T-helper 2 cell (primary cell): ENCODE measurements at regions not wholly inside any gene's neighbourhood (a gene's known extent, or its start where the extent isn't known, plus 50 kb on each side); places are given as distances from the start of the nearest gene placed in this dataset.

Experiments
- DNase-seq, 5 experiments: peaks; one replicate each; pipeline versions ENCODE4 v3.0.0 to v3.0.0-alpha.2; 2012 to 2022

- DNase-seq: no peak
These were observed 408.0 kb downstream of the TBL1XR1 start for GRCh38 chr3:176789281-176789705.

DNA sequence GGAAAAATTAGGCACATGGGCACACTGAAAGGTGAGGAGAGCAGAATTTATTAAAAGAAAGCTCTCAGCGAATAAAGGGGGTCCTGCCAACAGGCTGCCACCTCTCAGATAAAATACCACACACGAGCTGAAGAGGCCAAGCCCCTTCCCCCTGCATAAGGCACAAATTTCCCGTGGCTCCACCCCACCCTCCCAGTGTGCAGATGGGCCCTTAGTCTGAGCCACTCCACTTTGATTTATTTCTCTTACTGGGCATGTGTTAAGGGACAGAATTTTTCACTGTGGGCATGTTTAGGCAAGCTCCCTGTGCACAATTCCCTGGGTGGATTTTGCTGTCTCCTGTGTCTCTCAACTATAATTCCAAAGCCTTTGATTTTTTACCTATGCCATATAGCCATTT is 409.8 kb downstream of the TBL1XR1 start:
- DNase-seq: no peak

DNA sequence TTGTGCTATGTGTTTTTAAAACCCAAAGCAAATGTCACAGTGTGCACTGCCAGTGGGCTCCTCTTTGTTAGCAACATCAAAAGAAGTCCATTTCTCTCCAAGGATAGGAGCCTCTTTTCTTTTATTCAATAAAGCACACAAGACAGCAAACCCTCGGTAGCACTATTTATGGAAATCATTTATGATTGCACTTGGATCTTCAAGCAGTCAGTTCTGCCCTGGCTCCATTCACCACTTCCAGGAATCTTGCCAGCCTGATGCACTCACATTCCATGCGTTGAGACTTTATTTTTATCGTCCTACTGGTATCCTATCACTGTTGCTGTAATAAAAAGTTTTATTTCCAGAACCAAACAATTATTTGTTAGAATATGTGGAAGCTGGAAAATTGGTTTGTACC is 412.1 kb downstream of the TBL1XR1 start:
- no peak for DNase-seq

GRCh38 chr3:176780766-176781165 is 416.5 kb downstream of the TBL1XR1 start:
- DNase-seq: no peak

GRCh38 chr3:176776622-176777175 is 420.6 kb downstream of the TBL1XR1 start:
- no peak for DNase-seq

DNA sequence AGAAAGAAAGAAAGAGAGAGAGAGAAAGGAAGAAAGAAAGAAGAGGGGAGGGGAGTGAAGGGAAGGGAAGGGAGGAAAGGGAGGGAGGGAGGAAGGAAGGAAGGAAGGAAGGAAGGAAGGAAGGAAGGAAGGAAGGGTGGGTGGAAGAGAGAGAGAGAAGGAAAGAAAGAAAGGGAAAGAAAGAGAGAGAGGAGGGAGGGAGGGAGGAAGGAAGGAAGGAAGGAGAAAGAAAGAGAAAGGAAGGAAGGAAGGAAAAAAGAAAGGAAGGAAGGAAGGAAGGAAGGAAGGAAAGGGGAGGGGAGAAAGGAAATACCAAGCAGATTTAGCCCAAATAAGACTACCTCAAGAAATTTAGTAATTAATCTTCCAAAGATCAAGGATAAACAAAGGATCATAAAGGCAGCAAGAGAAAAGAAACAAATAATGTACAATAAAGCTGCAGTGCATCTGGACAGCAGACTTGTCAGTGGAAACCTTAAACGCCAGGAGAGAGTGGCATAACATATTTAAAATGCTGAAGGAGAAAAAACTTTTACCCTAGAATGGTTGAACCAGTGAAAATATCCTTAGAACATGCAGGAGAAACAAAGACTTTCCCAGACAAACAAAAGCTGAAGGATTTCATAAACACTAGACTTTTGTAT is 427.6 kb downstream of the TBL1XR1 start:
- DNase-seq: no peak

- no peak for DNase-seq
These were observed 429.9 kb downstream of the TBL1XR1 start for GRCh38 chr3:176767385-176767784.

- no peak for DNase-seq
These were observed 430.4 kb downstream of the TBL1XR1 start for GRCh38 chr3:176766862-176767261.

DNA sequence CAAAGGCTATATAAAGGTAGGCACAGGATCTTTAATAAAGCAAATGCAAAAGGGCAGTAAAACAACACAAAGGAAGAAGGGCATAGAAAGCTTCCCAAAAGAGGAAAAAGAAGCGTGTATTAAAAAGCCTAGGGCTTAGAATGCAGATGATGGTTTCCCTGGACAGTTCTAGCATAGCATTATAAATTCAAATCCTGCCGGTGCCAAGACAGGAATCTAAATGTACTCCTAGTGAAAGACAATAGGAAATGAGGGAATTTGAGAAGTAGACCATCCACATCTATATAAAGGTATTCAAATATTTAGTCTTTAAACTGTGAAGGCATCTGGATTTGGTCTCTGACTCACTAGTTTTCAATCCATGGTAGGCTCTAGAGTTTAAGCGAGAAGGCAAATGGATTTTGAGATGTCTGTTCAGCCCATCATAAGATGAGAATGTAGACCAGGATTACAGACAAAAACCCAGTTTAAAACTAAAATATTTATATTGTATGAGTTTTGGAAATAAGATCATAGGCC is 431.8 kb downstream of the TBL1XR1 start:
- no peak for DNase-seq

- DNase-seq: no peak
These were observed 437.3 kb downstream of the TBL1XR1 start for GRCh38 chr3:176759815-176760506.

DNA sequence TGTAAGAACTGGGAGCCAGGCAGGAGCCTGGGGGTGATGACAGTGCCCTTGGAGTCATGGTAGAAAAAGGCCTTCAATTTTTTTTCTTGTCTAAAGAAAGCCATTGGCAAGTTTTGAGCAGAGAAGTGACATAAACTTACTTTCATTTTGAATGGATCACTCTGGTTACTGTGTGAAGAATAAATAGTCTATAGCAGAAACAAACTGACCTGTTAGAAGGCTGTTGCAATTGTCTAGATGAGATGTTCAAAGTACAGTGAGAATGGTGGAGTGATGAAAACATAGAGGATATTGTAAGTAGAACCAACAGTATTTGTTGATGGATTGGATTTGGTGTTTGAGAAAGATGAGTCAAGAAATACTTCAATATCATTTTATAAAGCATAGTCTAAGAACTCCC is 439.9 kb downstream of the TBL1XR1 start:
- DNase-seq: no peak

GRCh38 chr3:176755977-176756376 is 441.3 kb downstream of the TBL1XR1 start:
- DNase-seq: no peak

- DNase-seq: no peak
These were observed 441.7 kb downstream of the TBL1XR1 start for GRCh38 chr3:176755552-176755951.

- no peak for DNase-seq
These were observed 455.6 kb downstream of the TBL1XR1 start for GRCh38 chr3:176741664-176742047.

- no peak for DNase-seq
These were observed 456.2 kb downstream of the TBL1XR1 start for GRCh38 chr3:176740906-176741663.

GRCh38 chr3:176739159-176739558 is 458.1 kb downstream of the TBL1XR1 start:
- DNase-seq: no peak

GRCh38 chr3:176737480-176738110 is 459.7 kb downstream of the TBL1XR1 start:
- no peak for DNase-seq

DNA sequence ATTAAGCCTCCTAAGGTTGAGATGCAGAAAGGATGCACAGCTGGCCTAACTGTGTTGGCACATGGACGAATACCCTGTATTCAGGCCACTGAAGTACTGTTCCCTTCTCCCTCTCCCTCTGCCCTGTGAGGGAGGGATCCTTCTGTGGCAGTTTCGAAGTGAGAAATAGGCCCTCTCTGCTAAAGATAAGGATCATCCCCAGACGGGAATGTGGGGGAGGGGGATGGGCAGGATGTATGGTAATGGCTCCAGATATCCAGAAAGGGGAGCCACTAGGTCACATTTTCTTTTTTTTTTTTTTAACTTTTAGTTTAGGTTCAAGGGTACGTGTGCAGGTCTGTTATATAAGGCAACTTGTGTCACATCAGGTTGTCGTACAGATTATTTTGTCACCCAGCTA is 463.1 kb downstream of the TBL1XR1 start:
- DNase-seq: no peak

- no peak for DNase-seq
These were observed 472.9 kb downstream of the TBL1XR1 start for GRCh38 chr3:176724394-176724759.

- DNase-seq: no peak
These were observed 473.4 kb downstream of the TBL1XR1 start for GRCh38 chr3:176723758-176724393.

- no peak for DNase-seq
These were observed 483.2 kb downstream of the TBL1XR1 start for GRCh38 chr3:176714034-176714433.

GRCh38 chr3:176712191-176712590 is 485.1 kb downstream of the TBL1XR1 start:
- DNase-seq: no peak
